ENCODE measurements at regions not wholly inside any gene's neighbourhood (a gene's known extent, or its start where the extent isn't known, plus 50 kb on each side); places are given as distances from the start of the nearest gene placed in this dataset.

GRCh38 chr6:165967810-165968407, 199.7 kb downstream of the TBXT start:
- Histone ChIP-seq H3K36me3 (ENCODE audit: low read length) (no peaks in the 10 kb centered on the region), H3K27me3 (ENCODE audit: low read length) (no peaks in the 10 kb centered on the region), H3K9me3 (ENCODE audit: insufficient read depth, low read length) (no peaks in the 10 kb centered on the region), H3K9ac (ENCODE audit: low read length) (no peak overlapping the region), H3K79me2 (ENCODE audit: insufficient read depth, low read length) (no peaks in the 10 kb centered on the region), H3F3A (ENCODE audit: insufficient read depth) (no peaks in the 10 kb centered on the region), H3K9me2 (replicated peaks; ENCODE audit: insufficient read depth, low read length) (no peaks in the 10 kb centered on the region), H3K27ac (ENCODE audit: low read depth, low read length) (no peak overlapping the region), H2AFZ (ENCODE audit: low read depth, low read length, severe bottlenecking) (no peak overlapping the region), H3K4me3 (ENCODE audit: insufficient read depth, low read length, poor library complexity, severe bottlenecking) (no peak overlapping the region), H4K20me1 (ENCODE audit: low read depth, low read length) (no peaks in the 10 kb centered on the region), H3K4me2 (ENCODE audit: low read depth, low read length, poor library complexity, severe bottlenecking) (no peak overlapping the region)
- TF ChIP-seq CTCF (IDR thresholded peaks at IDR 0.05; ENCODE audit: insufficient read depth, low read length, poor library complexity, severe bottlenecking) (no peak), EZH2phosphoT487 (conservative IDR thresholded peaks at IDR 0.05; ENCODE audit: low read length) (no peak)

GRCh38 chr6:165963750-165964149, 203.9 kb downstream of the TBXT start:
- Histone ChIP-seq H3K9me2 (replicated peaks; ENCODE audit: insufficient read depth, low read length) (no peaks in the 10 kb centered on the region), H3K9ac (ENCODE audit: low read length) (no peak overlapping the region), H3K4me3 (ENCODE audit: insufficient read depth, low read length, poor library complexity, severe bottlenecking) (no peak overlapping the region), H3K4me2 (ENCODE audit: low read depth, low read length, poor library complexity, severe bottlenecking) (no peak overlapping the region), H3K27ac (ENCODE audit: low read depth, low read length) (no peak overlapping the region), H3K79me2 (ENCODE audit: insufficient read depth, low read length) (no peaks in the 10 kb centered on the region), H3K36me3 (ENCODE audit: low read length) (no peaks in the 10 kb centered on the region), H4K20me1 (ENCODE audit: low read depth, low read length) (no peaks in the 10 kb centered on the region), H3K27me3 (ENCODE audit: low read length) (no peaks in the 10 kb centered on the region), H3K9me3 (ENCODE audit: insufficient read depth, low read length) (no peaks in the 10 kb centered on the region), H3F3A (ENCODE audit: insufficient read depth) (no peaks in the 10 kb centered on the region), H2AFZ (ENCODE audit: low read depth, low read length, severe bottlenecking) (no peak overlapping the region)
- TF ChIP-seq CTCF (IDR thresholded peaks at IDR 0.05; ENCODE audit: insufficient read depth, low read length, poor library complexity, severe bottlenecking) (no peak), EZH2phosphoT487 (conservative IDR thresholded peaks at IDR 0.05; ENCODE audit: low read length) (no peak)

- Histone ChIP-seq H3K4me3 (ENCODE audit: insufficient read depth, low read length, poor library complexity, severe bottlenecking) (no peak overlapping the region), H3K27me3 (ENCODE audit: low read length) (no peaks in the 10 kb centered on the region), H3K9me3 (ENCODE audit: insufficient read depth, low read length) (no peaks in the 10 kb centered on the region), H3K4me2 (ENCODE audit: low read depth, low read length, poor library complexity, severe bottlenecking) (no peak overlapping the region), H3K36me3 (ENCODE audit: low read length) (no peaks in the 10 kb centered on the region), H3K27ac (ENCODE audit: low read depth, low read length) (no peak overlapping the region), H3K9ac (ENCODE audit: low read length) (no peak overlapping the region), H3K9me2 (replicated peaks; ENCODE audit: insufficient read depth, low read length) (no peaks in the 10 kb centered on the region), H4K20me1 (ENCODE audit: low read depth, low read length) (no peaks in the 10 kb centered on the region), H3K79me2 (ENCODE audit: insufficient read depth, low read length) (no peaks in the 10 kb centered on the region), H2AFZ (ENCODE audit: low read depth, low read length, severe bottlenecking) (no peak overlapping the region), H3F3A (ENCODE audit: insufficient read depth) (no peaks in the 10 kb centered on the region)
- no peak for TF ChIP-seq EZH2phosphoT487 (conservative IDR thresholded peaks at IDR 0.05; ENCODE audit: low read length)
- no peak for TF ChIP-seq CTCF (IDR thresholded peaks at IDR 0.05; ENCODE audit: insufficient read depth, low read length, poor library complexity, severe bottlenecking)
Measured at GRCh38 chr6:165962366-165962765, 205.3 kb downstream of the TBXT start.

Measured in SU-DHL-6 (cell line).